Neuronal stem cell (in vitro differentiated cells): ENCODE measurements at regions not wholly inside any gene's neighbourhood (a gene's known extent, or its start where the extent isn't known, plus 50 kb on each side); places are given as distances from the start of the nearest gene placed in this dataset.
"Not testable (repeated sequence)": the region's sequence is repeated elsewhere in the genome, so short reads cannot be mapped to it uniquely, and the experiment has no call there.

Experiments
- DNase-seq: peaks from one replicate; pipeline ENCODE4 v3.0.0-alpha.2; 2013; ENCODE audit warnings: low spot score
- H2AFZ ChIP-seq: one replicate; pipeline ENCODE4 v1.6.1; 2013; ENCODE audit warnings: mild to moderate bottlenecking, low read length, inconsistent platforms
- H2AK5ac ChIP-seq: 2 replicates; pipeline ENCODE4 v1.6.1; 2013; ENCODE audit warnings: low read depth, mild to moderate bottlenecking, inconsistent platforms, low read length, moderate library complexity, mixed read lengths
- H2BK120ac ChIP-seq: 2 replicates; pipeline ENCODE4 v1.6.1; 2013; ENCODE audit warnings: low read depth, mild to moderate bottlenecking, inconsistent platforms, low read length, moderate library complexity, mixed read lengths
- H2BK12ac ChIP-seq: one replicate; pipeline ENCODE4 v1.6.1; 2013; ENCODE audit warnings: low read length, inconsistent platforms
- H2BK15ac ChIP-seq: 2 replicates; pipeline ENCODE4 v1.6.1; 2013; ENCODE audit warnings: mild to moderate bottlenecking, low read length, inconsistent platforms, mixed read lengths
- H2BK5ac ChIP-seq: one replicate; pipeline ENCODE4 v1.6.1; 2013; ENCODE audit warnings: inconsistent platforms, mild to moderate bottlenecking, low read length, moderate library complexity
- H3K14ac ChIP-seq: one replicate; pipeline ENCODE4 v1.6.1; 2013; ENCODE audit warnings: low read length, inconsistent platforms
- H3K18ac ChIP-seq: 2 replicates; pipeline ENCODE4 v1.6.1; 2013; ENCODE audit warnings: low read length, inconsistent platforms
- H3K23ac ChIP-seq: 2 replicates; pipeline ENCODE4 v1.6.1; 2013; ENCODE audit warnings: low read depth, mild to moderate bottlenecking, mixed read lengths, low read length, inconsistent platforms; ENCODE audit not compliant: poor library complexity
- H3K27ac ChIP-seq: replicated peaks from 3 replicates; pipeline ENCODE4 v1.5.1; 2013; ENCODE audit warnings: low read length, inconsistent platforms
- H3K27me3 ChIP-seq, 3 experiments: 2 replicates each; pipeline ENCODE4 v1.6.1; 2013; ENCODE audit warnings: low read length in 3 of 3, mild to moderate bottlenecking in 2 of 3, inconsistent platforms in 1 of 3, low read depth in 1 of 3, mixed read lengths in 1 of 3, moderate library complexity in 1 of 3; ENCODE audit not compliant: control insufficient read depth in 3 of 3, insufficient read depth in 3 of 3
- H3K36me3 ChIP-seq, 2 donors: replicated peaks in 1 of 2; 2 replicates each; pipeline ENCODE4 v1.6.1; 2013; ENCODE audit warnings: low read length in 2 of 2; ENCODE audit not compliant: control insufficient read depth in 2 of 2, insufficient read depth in 2 of 2
- H3K4ac ChIP-seq: 2 replicates; pipeline ENCODE4 v1.6.1; 2013; ENCODE audit warnings: inconsistent platforms, mild to moderate bottlenecking, low read length, moderate library complexity
- H3K4me1 ChIP-seq, 2 donors: 1 replicate in 1 of 2; 2 replicates in 1 of 2; pipeline ENCODE4 v1.6.1; 2013; ENCODE audit warnings: low read length in 2 of 2, low read depth in 1 of 2; ENCODE audit not compliant: control insufficient read depth in 2 of 2, insufficient read depth in 1 of 2
- H3K4me2 ChIP-seq: one replicate; pipeline ENCODE4 v1.6.1; 2013; ENCODE audit warnings: mild to moderate bottlenecking, low read length, inconsistent platforms; ENCODE audit not compliant: insufficient read depth, poor library complexity, severe bottlenecking
- H3K4me3 ChIP-seq, 2 donors: 2 replicates each; pipeline ENCODE4 v1.5.1; 2013; ENCODE audit warnings: low read length in 2 of 2, mild to moderate bottlenecking in 2 of 2, inconsistent platforms in 1 of 2, moderate library complexity in 1 of 2
- H3K79me1 ChIP-seq: one replicate; pipeline ENCODE4 v1.6.1; 2013; ENCODE audit warnings: low read depth, mild to moderate bottlenecking, inconsistent platforms, low read length, moderate library complexity
- H3K9ac ChIP-seq: one replicate; pipeline ENCODE4 v1.6.1; 2013; ENCODE audit warnings: mild to moderate bottlenecking, low read depth, low read length, inconsistent platforms; ENCODE audit not compliant: poor library complexity
- H3K9me3 ChIP-seq, 2 donors: replicated peaks in 1 of 2; 2 replicates each; pipeline versions ENCODE3 to v1.6.1; 2013; ENCODE audit warnings: low read length in 2 of 2, mild to moderate bottlenecking in 2 of 2, inconsistent platforms in 1 of 2, low read depth in 1 of 2, mixed read lengths in 1 of 2, moderate library complexity in 1 of 2; ENCODE audit not compliant: control insufficient read depth in 2 of 2, insufficient read depth in 1 of 2
- H4K8ac ChIP-seq: one replicate; pipeline ENCODE4 v1.6.1; 2013; ENCODE audit warnings: low read depth, mild to moderate bottlenecking, inconsistent platforms, low read length, moderate library complexity
- H4K91ac ChIP-seq: one replicate; pipeline ENCODE4 v1.6.1; 2013; ENCODE audit warnings: low read length, low read depth, mild to moderate bottlenecking, inconsistent platforms; ENCODE audit not compliant: poor library complexity
- WGBS, 2 donors: extraction: QIAGEN DNeasy Blood & Tissue Kit; methylation state at CpG; one replicate each; pipeline ENCODE4 v1.1.7; 2013; ENCODE audit warnings: missing lambda C conversion rate in 2 of 2, mixed read lengths in 1 of 2; ENCODE audit not compliant: insufficient read length in 2 of 2, insufficient replicate concordance in 1 of 2; ENCODE audit errors: extremely low coverage in 2 of 2; 5-methylcytosine and 5-hydroxymethylcytosine counted together

DNA sequence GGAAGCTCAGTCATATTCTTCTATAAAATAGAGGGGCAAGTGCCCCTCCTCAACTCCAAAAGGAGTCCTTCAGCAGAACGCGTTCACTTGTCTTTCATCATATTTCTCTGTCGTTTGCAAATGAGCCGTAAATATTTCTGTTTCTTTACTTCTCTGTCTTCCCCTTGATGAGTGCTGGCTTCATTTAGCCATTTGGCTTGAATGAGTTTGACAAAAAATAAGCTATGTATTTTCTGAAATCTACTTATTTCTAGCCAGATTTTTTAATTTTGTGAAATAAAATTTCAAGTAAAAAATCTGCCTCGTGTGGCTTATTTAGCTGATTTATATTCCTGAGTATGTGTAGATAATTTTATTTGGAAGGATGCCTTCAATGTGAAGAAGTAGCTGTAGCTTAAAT, 170.8 kb upstream of the DGKB start:
- Histone ChIP-seq H3K36me3 (no peaks in the 10 kb centered on the region), H3K9me3 (no peaks in the 10 kb centered on the region), H3K18ac (no peak overlapping the region), H3K14ac (no peak overlapping the region), H2AK5ac (no peak overlapping the region), H3K4me1 (no peaks in the 10 kb centered on the region), H2BK15ac (no peak overlapping the region), H3K4ac (no peak overlapping the region), H2AFZ (no peak overlapping the region), H2BK120ac (no peak overlapping the region), H3K27me3 (no peaks in the 10 kb centered on the region), H3K27ac (no peak overlapping the region), H3K9ac (no peak overlapping the region), H3K4me3 (no peak overlapping the region), H4K8ac (no peak overlapping the region), H2BK12ac (no peak overlapping the region), H4K91ac (no peak overlapping the region), H3K4me2 (no peak overlapping the region), H3K23ac (no peak overlapping the region), H3K79me1 (no peaks in the 10 kb centered on the region), H2BK5ac (no peak overlapping the region)
- no peak for DNase-seq
- no CpG with 5 or more reads among the region's 5 CpGs for WGBS, 2 donors

DNA sequence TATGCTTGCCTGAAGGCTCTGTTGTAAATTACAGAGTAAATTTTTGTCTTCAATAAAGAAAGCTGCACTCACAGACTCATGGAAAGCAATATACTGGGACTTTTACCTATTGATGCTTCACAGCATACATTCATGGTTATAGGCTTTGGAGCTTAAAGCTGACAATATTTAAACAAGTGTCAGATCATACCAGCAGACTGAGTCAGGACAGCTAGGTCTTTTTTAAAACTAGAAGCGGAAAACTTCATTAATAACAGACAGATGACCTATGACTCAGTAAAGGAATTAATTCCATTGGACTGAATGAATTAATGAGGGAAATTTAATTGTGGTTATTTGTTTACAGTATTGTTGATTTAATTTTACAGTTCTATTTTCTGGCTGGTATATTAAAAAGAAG, 165.8 kb upstream of the DGKB start:
- H3K18ac ChIP-seq, result no peak overlapping the region
- no CpG with 5 or more reads among the region's 1 CpG for WGBS, 2 donors
- no peak overlapping the region for H3K14ac ChIP-seq
- no peak overlapping the region for H4K91ac ChIP-seq
- no peak overlapping the region for H2AK5ac ChIP-seq
- no peaks in the 10 kb centered on the region for H3K27me3 ChIP-seq
- no peak overlapping the region for H3K4me3 ChIP-seq
- no peaks in the 10 kb centered on the region for H3K36me3 ChIP-seq
- H2BK5ac ChIP-seq, result no peak overlapping the region
- no peak for DNase-seq
- H3K23ac ChIP-seq, result no peak overlapping the region
- no peaks in the 10 kb centered on the region for H3K9me3 ChIP-seq
- H4K8ac ChIP-seq, result no peak overlapping the region
- H3K79me1 ChIP-seq, result no peaks in the 10 kb centered on the region
- H3K27ac ChIP-seq, result no peak overlapping the region
- H2BK12ac ChIP-seq, result no peak overlapping the region
- no peak overlapping the region for H3K9ac ChIP-seq
- no peak overlapping the region for H2BK15ac ChIP-seq
- H3K4me2 ChIP-seq, result no peak overlapping the region
- H3K4me1 ChIP-seq, result no peaks in the 10 kb centered on the region
- no peak overlapping the region for H2AFZ ChIP-seq
- no peak overlapping the region for H2BK120ac ChIP-seq
- no peak overlapping the region for H3K4ac ChIP-seq

DNA sequence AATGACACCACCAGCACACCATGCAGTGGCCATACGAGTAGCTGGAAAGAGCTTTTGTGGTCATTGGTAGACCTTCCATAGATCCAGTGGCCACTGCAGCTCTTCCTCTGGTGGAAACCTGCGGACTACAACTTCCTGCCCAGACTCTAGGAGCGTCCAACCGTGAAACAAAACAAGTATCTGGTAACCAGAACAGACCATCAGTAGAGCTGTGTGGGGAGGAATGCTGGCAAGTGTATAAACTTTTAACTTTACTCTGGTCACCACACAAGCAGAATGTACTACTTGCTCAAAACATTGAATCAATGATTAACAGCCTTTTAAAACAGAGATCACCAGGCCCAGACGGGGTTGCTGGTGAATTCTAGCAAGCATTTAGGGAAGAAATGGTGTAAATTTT, 154.7 kb upstream of the DGKB start:
- Histone ChIP-seq H2BK5ac (no peak overlapping the region), H4K8ac (no peak overlapping the region), H3K36me3 (no peaks in the 10 kb centered on the region), H3K27ac (no peak overlapping the region), H2BK15ac (no peak overlapping the region), H2AK5ac (no peak overlapping the region), H3K4me1 (no peaks in the 10 kb centered on the region), H3K4ac (no peak overlapping the region), H3K14ac (no peak overlapping the region), H3K9ac (no peak overlapping the region), H3K9me3 (no peaks in the 10 kb centered on the region), H3K4me2 (no peak overlapping the region), H3K27me3 (no peaks in the 10 kb centered on the region), H4K91ac (no peak overlapping the region), H2BK12ac (no peak overlapping the region), H2AFZ (peak overlapping the region; percentile 62), H2BK120ac (no peak overlapping the region), H3K18ac (peak overlapping the region; percentile 0), H3K23ac (no peak overlapping the region), H3K4me3 (no peak overlapping the region), H3K79me1 (no peaks in the 10 kb centered on the region)
- no CpG with 5 or more reads among the region's 5 CpGs for WGBS, 2 donors
- no peak for DNase-seq

DNA sequence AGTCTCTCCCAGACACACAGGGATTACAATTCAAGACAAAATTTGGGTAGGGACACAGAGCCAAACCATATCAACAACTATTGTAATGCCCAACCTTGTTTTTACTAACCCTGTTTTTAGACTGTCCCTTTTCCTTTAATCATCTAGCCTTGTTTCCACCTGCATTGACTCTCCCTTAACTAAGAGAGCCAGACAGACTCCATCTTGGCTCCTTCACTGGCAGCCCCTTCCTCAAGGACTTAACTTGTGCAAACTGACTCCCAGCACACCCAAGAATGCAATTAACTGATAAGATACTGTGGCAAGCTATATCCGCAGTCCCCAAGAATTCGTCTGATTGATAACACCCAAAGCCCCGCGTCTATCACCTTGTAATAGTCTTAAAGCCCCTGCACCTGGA, 151.8 kb upstream of the DGKB start:
- not testable (repeated sequence) for H2BK120ac ChIP-seq, H3K9ac ChIP-seq, H3K14ac ChIP-seq, H3K4me1 ChIP-seq, H3K18ac ChIP-seq, H2BK5ac ChIP-seq, H2AK5ac ChIP-seq, H3K9me3 ChIP-seq, H3K4ac ChIP-seq, H4K8ac ChIP-seq, DNase-seq, H3K4me3 ChIP-seq, H2BK15ac ChIP-seq, H2BK12ac ChIP-seq, H2AFZ ChIP-seq, H3K23ac ChIP-seq, H3K27ac ChIP-seq, H3K79me1 ChIP-seq, H3K36me3 ChIP-seq, H3K4me2 ChIP-seq, H4K91ac ChIP-seq, H3K27me3 ChIP-seq
- no CpG with 5 or more reads among the region's 4 CpGs for WGBS, 2 donors
